K562 (cell line): ENCODE measurements at regions not wholly inside any gene's neighbourhood (a gene's known extent, or its start where the extent isn't known, plus 50 kb on each side); places are given as distances from the start of the nearest gene placed in this dataset.

Experiments
- HSF4 ChIP-seq: fragments of 250-450 bp; sonication (Bioruptor Pico); IDR thresholded peaks from 2 replicates; pipeline ENCODE4 v2.1.2; 2022; ENCODE audit warnings: mild to moderate bottlenecking, moderate library complexity, borderline replicate concordance
- KLF10 ChIP-seq: fragments of 250-450 bp; sonication (Bioruptor Pico); IDR thresholded peaks from 2 replicates; pipeline ENCODE4 v1.6.1; 2021; ENCODE audit warnings: matching md5 sums
- MED1 ChIP-seq: sonication (generic); formaldehyde crosslinking; IDR thresholded peaks from 2 replicates; pipeline ENCODE4 v1.8.1; 2023; ENCODE audit warnings: missing genetic modification reagents, borderline replicate concordance
- SMAD3 ChIP-seq: fragments of 450-650 bp; formaldehyde crosslinking; conservative IDR thresholded peaks from 2 replicates; pipeline ENCODE4 v1.4.0; 2020; ENCODE audit warnings: mild to moderate bottlenecking
- TF ChIP-seq, protein P1 (sequence below): fragments of 250-450 bp; sonication (Bioruptor Pico); IDR thresholded peaks from 2 replicates; pipeline ENCODE4 v1.4.0; 2020
- TF ChIP-seq, protein P2 (sequence below): fragments of 450-650 bp; IDR thresholded peaks from 2 replicates; pipeline ENCODE4 v1.6.1; 2017; ENCODE audit warnings: antibody characterized with exemption, mild to moderate bottlenecking
- TF ChIP-seq, protein P3 (sequence below): sonication (generic); formaldehyde crosslinking; IDR thresholded peaks from 2 replicates; pipeline ENCODE4 v1.8.1; 2023; ENCODE audit warnings: mild to moderate bottlenecking, missing genetic modification reagents, moderate library complexity

- TF ChIP-seq, protein P1, sequence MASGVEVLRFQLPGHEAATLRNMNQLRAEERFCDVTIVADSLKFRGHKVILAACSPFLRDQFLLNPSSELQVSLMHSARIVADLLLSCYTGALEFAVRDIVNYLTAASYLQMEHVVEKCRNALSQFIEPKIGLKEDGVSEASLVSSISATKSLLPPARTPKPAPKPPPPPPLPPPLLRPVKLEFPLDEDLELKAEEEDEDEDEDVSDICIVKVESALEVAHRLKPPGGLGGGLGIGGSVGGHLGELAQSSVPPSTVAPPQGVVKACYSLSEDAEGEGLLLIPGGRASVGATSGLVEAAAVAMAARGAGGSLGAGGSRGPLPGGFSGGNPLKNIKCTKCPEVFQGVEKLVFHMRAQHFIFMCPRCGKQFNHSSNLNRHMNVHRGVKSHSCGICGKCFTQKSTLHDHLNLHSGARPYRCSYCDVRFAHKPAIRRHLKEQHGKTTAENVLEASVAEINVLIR, result no peak
- TF ChIP-seq, protein P2, sequence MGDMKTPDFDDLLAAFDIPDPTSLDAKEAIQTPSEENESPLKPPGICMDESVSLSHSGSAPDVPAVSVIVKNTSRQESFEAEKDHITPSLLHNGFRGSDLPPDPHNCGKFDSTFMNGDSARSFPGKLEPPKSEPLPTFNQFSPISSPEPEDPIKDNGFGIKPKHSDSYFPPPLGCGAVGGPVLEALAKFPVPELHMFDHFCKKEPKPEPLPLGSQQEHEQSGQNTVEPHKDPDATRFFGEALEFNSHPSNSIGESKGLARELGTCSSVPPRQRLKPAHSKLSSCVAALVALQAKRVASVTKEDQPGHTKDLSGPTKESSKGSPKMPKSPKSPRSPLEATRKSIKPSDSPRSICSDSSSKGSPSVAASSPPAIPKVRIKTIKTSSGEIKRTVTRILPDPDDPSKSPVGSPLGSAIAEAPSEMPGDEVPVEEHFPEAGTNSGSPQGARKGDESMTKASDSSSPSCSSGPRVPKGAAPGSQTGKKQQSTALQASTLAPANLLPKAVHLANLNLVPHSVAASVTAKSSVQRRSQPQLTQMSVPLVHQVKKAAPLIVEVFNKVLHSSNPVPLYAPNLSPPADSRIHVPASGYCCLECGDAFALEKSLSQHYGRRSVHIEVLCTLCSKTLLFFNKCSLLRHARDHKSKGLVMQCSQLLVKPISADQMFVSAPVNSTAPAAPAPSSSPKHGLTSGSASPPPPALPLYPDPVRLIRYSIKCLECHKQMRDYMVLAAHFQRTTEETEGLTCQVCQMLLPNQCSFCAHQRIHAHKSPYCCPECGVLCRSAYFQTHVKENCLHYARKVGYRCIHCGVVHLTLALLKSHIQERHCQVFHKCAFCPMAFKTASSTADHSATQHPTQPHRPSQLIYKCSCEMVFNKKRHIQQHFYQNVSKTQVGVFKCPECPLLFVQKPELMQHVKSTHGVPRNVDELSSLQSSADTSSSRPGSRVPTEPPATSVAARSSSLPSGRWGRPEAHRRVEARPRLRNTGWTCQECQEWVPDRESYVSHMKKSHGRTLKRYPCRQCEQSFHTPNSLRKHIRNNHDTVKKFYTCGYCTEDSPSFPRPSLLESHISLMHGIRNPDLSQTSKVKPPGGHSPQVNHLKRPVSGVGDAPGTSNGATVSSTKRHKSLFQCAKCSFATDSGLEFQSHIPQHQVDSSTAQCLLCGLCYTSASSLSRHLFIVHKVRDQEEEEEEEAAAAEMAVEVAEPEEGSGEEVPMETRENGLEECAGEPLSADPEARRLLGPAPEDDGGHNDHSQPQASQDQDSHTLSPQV, result no peak
- no peak for TF ChIP-seq MED1 (CRISPR knock-in tag)
- TF ChIP-seq, protein P3, sequence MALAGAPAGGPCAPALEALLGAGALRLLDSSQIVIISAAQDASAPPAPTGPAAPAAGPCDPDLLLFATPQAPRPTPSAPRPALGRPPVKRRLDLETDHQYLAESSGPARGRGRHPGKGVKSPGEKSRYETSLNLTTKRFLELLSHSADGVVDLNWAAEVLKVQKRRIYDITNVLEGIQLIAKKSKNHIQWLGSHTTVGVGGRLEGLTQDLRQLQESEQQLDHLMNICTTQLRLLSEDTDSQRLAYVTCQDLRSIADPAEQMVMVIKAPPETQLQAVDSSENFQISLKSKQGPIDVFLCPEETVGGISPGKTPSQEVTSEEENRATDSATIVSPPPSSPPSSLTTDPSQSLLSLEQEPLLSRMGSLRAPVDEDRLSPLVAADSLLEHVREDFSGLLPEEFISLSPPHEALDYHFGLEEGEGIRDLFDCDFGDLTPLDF (CRISPR knock-in tag), result no peak
- no peak for TF ChIP-seq SMAD3 (CRISPR knock-in tag)
- TF ChIP-seq HSF4, result no peak
- TF ChIP-seq KLF10 (CRISPR knock-in tag), result no peak
These were observed 503.8 kb downstream of the TCERG1L start (continued) for GRCh38 chr10:130807721-130808120.
